ENCODE measurements at regions not wholly inside any gene's neighbourhood (a gene's known extent, or its start where the extent isn't known, plus 50 kb on each side); places are given as distances from the start of the nearest gene placed in this dataset.

GRCh38 chr14:38113546-38113945 lies 94.2 kb upstream of the SSTR1 start:
- DNase-seq (ENCODE audit: low read depth): no peak
- H3K4me3 ChIP-seq (ENCODE audit: control insufficient read depth, low read depth, low read length): no peak overlapping the region

GRCh38 chr14:38116895-38117294 lies 90.8 kb upstream of the SSTR1 start:
- no peak for TF ChIP-seq CTCF (conservative IDR thresholded peaks at IDR 0.05; ENCODE audit: control insufficient read depth, insufficient read depth, low read depth, low read length)
- DNase-seq (ENCODE audit: low read depth): no peak
- H3K4me3 ChIP-seq (ENCODE audit: control insufficient read depth, low read depth, low read length): no peak overlapping the region

More at GRCh38 chr14:38113546-38113945, 94.2 kb upstream of the SSTR1 start:
- TF ChIP-seq CTCF (conservative IDR thresholded peaks at IDR 0.05; ENCODE audit: control insufficient read depth, insufficient read depth, low read depth, low read length): no peak

DNA sequence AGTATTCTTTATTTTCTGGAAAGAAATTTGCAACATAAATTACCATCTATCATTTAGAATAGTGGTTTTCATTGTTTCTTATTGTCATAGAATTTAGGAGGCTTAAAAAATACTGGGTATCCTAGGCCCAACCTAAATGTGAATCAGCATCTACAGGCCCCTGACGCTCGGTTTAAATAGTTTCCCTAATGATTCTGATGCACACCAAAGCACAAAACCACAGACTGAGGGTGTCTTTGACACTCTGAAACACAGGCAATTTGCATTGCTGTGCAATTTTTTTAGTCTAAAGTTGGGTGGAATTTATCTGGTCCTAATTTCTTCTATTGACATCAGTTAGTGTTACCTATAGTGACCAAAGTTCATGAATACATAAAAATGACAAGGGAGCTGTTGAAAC lies 87.6 kb upstream of the SSTR1 start:
- no peak for DNase-seq (ENCODE audit: low read depth)
- no peak overlapping the region for H3K4me3 ChIP-seq (ENCODE audit: control insufficient read depth, low read depth, low read length)
- no peak for TF ChIP-seq CTCF (conservative IDR thresholded peaks at IDR 0.05; ENCODE audit: control insufficient read depth, insufficient read depth, low read depth, low read length)

DNA sequence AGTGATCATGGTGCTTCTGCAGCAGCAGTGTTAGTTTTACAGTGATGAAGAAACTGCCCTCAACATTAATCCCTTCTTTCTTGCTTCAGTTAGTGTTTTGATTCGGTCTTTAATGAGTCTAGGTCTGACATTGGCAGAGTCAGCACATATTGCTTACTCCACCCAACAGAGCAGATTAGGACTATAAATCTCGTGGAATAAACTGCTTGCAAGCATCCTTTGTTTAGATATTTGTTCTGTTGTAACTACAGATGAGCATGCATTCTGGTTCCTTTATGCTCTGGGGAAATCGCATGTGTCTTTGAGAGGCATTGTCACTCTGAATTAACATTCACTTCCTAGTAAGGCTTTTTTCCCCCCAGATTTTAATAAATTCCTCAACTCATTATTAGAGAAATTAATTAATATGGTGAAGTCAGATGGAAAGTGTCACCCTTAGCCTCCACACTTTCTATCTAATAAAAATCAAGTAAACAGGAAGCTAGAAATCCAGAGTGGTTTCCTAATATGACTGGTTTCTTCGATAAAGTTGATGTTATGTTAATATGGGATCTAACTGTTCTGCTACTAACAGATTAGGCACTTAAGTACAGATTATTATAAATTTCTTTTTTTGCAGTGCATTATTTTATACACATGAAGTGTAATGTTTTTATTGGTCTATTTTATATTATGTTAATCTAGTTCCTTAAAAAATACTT lies 86.2 kb upstream of the SSTR1 start:
- no peak overlapping the region for H3K4me3 ChIP-seq (ENCODE audit: control insufficient read depth, low read depth, low read length)
- DNase-seq (ENCODE audit: low read depth): no peak
- no peak for TF ChIP-seq CTCF (conservative IDR thresholded peaks at IDR 0.05; ENCODE audit: control insufficient read depth, insufficient read depth, low read depth, low read length)

- H3K4me3 ChIP-seq (ENCODE audit: control insufficient read depth, low read depth, low read length): no peak overlapping the region
- peak; percentile 15 for DNase-seq (ENCODE audit: low read depth)
- no peak for TF ChIP-seq CTCF (conservative IDR thresholded peaks at IDR 0.05; ENCODE audit: control insufficient read depth, insufficient read depth, low read depth, low read length)
Observed at GRCh38 chr14:38122241-38122640, 85.5 kb upstream of the SSTR1 start.

DNA sequence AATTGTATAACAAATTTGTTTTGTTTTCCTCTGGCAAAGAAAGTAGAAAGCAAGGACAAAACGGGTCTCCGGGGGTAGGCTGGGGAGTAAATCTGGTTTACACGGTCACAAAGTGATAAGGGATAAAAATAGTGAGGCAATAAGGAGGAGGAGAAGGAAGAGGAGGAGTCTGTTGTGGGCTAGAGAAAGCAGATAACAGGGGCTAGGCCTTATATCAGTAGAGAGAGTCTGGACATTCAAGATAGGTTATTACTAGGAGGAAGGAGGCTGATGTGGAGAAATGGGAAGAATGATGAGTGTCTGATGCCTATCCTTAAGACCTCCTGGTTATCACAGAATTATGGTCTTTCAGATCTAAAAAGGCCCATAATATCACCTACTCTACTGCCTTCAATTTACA lies 83.2 kb upstream of the SSTR1 start:
- TF ChIP-seq CTCF (conservative IDR thresholded peaks at IDR 0.05; ENCODE audit: control insufficient read depth, insufficient read depth, low read depth, low read length): no peak
- no peak overlapping the region for H3K4me3 ChIP-seq (ENCODE audit: control insufficient read depth, low read depth, low read length)
- no peak for DNase-seq (ENCODE audit: low read depth)
